ENCODE measurements at regions not wholly inside any gene's neighbourhood (a gene's known extent, or its start where the extent isn't known, plus 50 kb on each side); places are given as distances from the start of the nearest gene placed in this dataset.

GRCh38 chrX:96410927-96411326, 273.7 kb upstream of the DIAPH2 start:
- dilution Hi-C loops (cut with MboI; ENCODE audit: extremely low pct_ligation_motif_present, low sequenced_read_pairs): no loop called here
- H3K27ac ChIP-seq (ENCODE audit: control insufficient read depth, insufficient read depth, low read length): no peak overlapping the region
- no peaks in the 10 kb centered on the region for H4K20me1 ChIP-seq (ENCODE audit: control insufficient read depth, extremely low read depth, insufficient read depth, low read length)
- H3K4me1 ChIP-seq (ENCODE audit: control insufficient read depth, extremely low read depth, insufficient read depth, low read length): no peaks in the 10 kb centered on the region
- FAIRE-seq (no peak), DNase-seq (ENCODE audit: low read depth, low spot score) (no peak)
- TF ChIP-seq CTCF (optimal IDR thresholded peaks at IDR 0.05 in 1 of 3, IDR thresholded peaks at IDR 0.05 in 1 of 3, conservative IDR thresholded peaks at IDR 0.05 in 1 of 3; ENCODE audit: extremely low read depth in 1 of 3, insufficient read depth in 2 of 3, low read length in 3 of 3) (no peak), EZH2 (IDR thresholded peaks at IDR 0.05; ENCODE audit: low read length) (no peak)
- H3K4me2 ChIP-seq (ENCODE audit: control insufficient read depth, extremely low read depth, insufficient read depth, low read depth, low read length): no peak overlapping the region
- no peak overlapping the region for H2AFZ ChIP-seq (ENCODE audit: control insufficient read depth, low read length)
- no peak overlapping the region for H3K4me3 ChIP-seq (ENCODE audit: control insufficient read depth in 2 of 3, extremely low read depth in 1 of 3, insufficient read depth in 2 of 3, low read depth in 1 of 3, low read length in 3 of 3)
- H3K27me3 ChIP-seq (ENCODE audit: control insufficient read depth, extremely low read depth, insufficient read depth, low read length): no peaks in the 10 kb centered on the region
- H3K36me3 ChIP-seq (ENCODE audit: control insufficient read depth in 2 of 2, extremely low read depth in 1 of 2, insufficient read depth in 2 of 2, low read length in 2 of 2): no peaks in the 10 kb centered on the region
- no peak overlapping the region for H3K9ac ChIP-seq (ENCODE audit: control insufficient read depth, extremely low read depth, insufficient read depth, low read length)
- H3K9me3 ChIP-seq (ENCODE audit: control insufficient read depth, low read depth, low read length): no peaks in the 10 kb centered on the region
- H3K9me1 ChIP-seq (ENCODE audit: control insufficient read depth, extremely low read depth, insufficient read depth, low read length): no peaks in the 10 kb centered on the region
- no peaks in the 10 kb centered on the region for H3K79me2 ChIP-seq (ENCODE audit: control insufficient read depth, insufficient read depth, low read length)

- no peak overlapping the region for H3K4me3 ChIP-seq (ENCODE audit: control insufficient read depth in 2 of 3, extremely low read depth in 1 of 3, insufficient read depth in 2 of 3, low read depth in 1 of 3, low read length in 3 of 3)
- H3K27me3 ChIP-seq (ENCODE audit: control insufficient read depth, extremely low read depth, insufficient read depth, low read length): no peaks in the 10 kb centered on the region
- no peak overlapping the region for H3K27ac ChIP-seq (ENCODE audit: control insufficient read depth, insufficient read depth, low read length)
- DNase-seq (ENCODE audit: low read depth, low spot score) (no peak), FAIRE-seq (no peak)
- H3K4me2 ChIP-seq (ENCODE audit: control insufficient read depth, extremely low read depth, insufficient read depth, low read depth, low read length): no peak overlapping the region
- no peaks in the 10 kb centered on the region for H3K4me1 ChIP-seq (ENCODE audit: control insufficient read depth, extremely low read depth, insufficient read depth, low read length)
- no peaks in the 10 kb centered on the region for H3K9me1 ChIP-seq (ENCODE audit: control insufficient read depth, extremely low read depth, insufficient read depth, low read length)
- no peak overlapping the region for H3K9ac ChIP-seq (ENCODE audit: control insufficient read depth, extremely low read depth, insufficient read depth, low read length)
- no peaks in the 10 kb centered on the region for H3K36me3 ChIP-seq (ENCODE audit: control insufficient read depth in 2 of 2, extremely low read depth in 1 of 2, insufficient read depth in 2 of 2, low read length in 2 of 2)
- H3K79me2 ChIP-seq (ENCODE audit: control insufficient read depth, insufficient read depth, low read length): no peaks in the 10 kb centered on the region
- H2AFZ ChIP-seq (ENCODE audit: control insufficient read depth, low read length): no peak overlapping the region
- TF ChIP-seq CTCF (optimal IDR thresholded peaks at IDR 0.05 in 1 of 3, IDR thresholded peaks at IDR 0.05 in 1 of 3, conservative IDR thresholded peaks at IDR 0.05 in 1 of 3; ENCODE audit: extremely low read depth in 1 of 3, insufficient read depth in 2 of 3, low read length in 3 of 3) (no peak), EZH2 (IDR thresholded peaks at IDR 0.05; ENCODE audit: low read length) (no peak)
- H4K20me1 ChIP-seq (ENCODE audit: control insufficient read depth, extremely low read depth, insufficient read depth, low read length): no peaks in the 10 kb centered on the region
- dilution Hi-C loops (cut with MboI; ENCODE audit: extremely low pct_ligation_motif_present, low sequenced_read_pairs): no loop called here
- no peaks in the 10 kb centered on the region for H3K9me3 ChIP-seq (ENCODE audit: control insufficient read depth, low read depth, low read length)
Observed at GRCh38 chrX:96417695-96418094, 266.9 kb upstream of the DIAPH2 start.

Measured in keratinocyte (primary cell).